H1 (cell line): ENCODE measurements at regions not wholly inside any gene's neighbourhood (a gene's known extent, or its start where the extent isn't known, plus 50 kb on each side); places are given as distances from the start of the nearest gene placed in this dataset.

Source experiments
- CTCF ChIA-PET: fragments of 300-600 bp; sonication (Branson Sonifier 250); formaldehyde crosslinking; loops from one replicate; lab custom pipeline; 2021; ENCODE audit not compliant: partially characterized antibody; lab: Charles Lee
- POLR2A ChIA-PET: fragments of 300-600 bp; sonication (Branson Sonifier 250); formaldehyde crosslinking; loops from one replicate; lab custom pipeline; 2021; ENCODE audit warnings: inconsistent platforms; ENCODE audit not compliant: partially characterized antibody; lab: Charles Lee
- DNase-seq, 2 experiments: peaks; one replicate each; pipeline versions ENCODE4 v3.0.0 to v3.0.0-alpha.2; 2010 to 2022; ENCODE audit warnings: low spot score in 2 of 2, low read depth in 1 of 2, mixed read lengths in 1 of 2
- FAIRE-seq: peaks from 2 replicates; lab custom pipeline; 2011; peaks lifted over from hg19 to GRCh38; lab: Jason Lieb, UNC
- H2AFZ ChIP-seq: 2 replicates; pipeline ENCODE4 v1.8.1; 2012; ENCODE audit warnings: low read length, inconsistent platforms
- H2AK5ac ChIP-seq: 2 replicates; pipeline ENCODE4 v1.6.1; 2013; ENCODE audit warnings: low read depth, low read length
- H2BK120ac ChIP-seq: replicated peaks from 2 replicates; pipeline ENCODE3; 2013; ENCODE audit warnings: low read depth, low read length, inconsistent platforms
- H2BK12ac ChIP-seq: 2 replicates; pipeline ENCODE4 v1.6.1; 2013; ENCODE audit warnings: low read depth, low read length
- H2BK15ac ChIP-seq: 2 replicates; pipeline ENCODE4 v1.6.1; 2013; ENCODE audit warnings: low read length
- H2BK20ac ChIP-seq: 2 replicates; pipeline ENCODE4 v1.6.1; 2013; ENCODE audit warnings: low read length
- H2BK5ac ChIP-seq: 2 replicates; pipeline ENCODE4 v1.6.1; 2013; ENCODE audit warnings: low read depth, low read length
- H3K14ac ChIP-seq: 2 replicates; pipeline ENCODE4 v1.6.1; 2013; ENCODE audit warnings: inconsistent platforms; ENCODE audit not compliant: insufficient read length
- H3K18ac ChIP-seq: 2 replicates; pipeline ENCODE4 v1.6.1; 2013; ENCODE audit warnings: low read length; ENCODE audit errors: extremely low read depth
- H3K23ac ChIP-seq: 2 replicates; pipeline ENCODE4 v1.6.1; 2013; ENCODE audit warnings: inconsistent platforms; ENCODE audit not compliant: insufficient read length
- H3K23me2 ChIP-seq: 2 replicates; pipeline ENCODE4 v1.6.1; 2013; ENCODE audit warnings: low read depth, low read length
- H3K27ac ChIP-seq: 2 replicates; pipeline ENCODE4 v1.6.1; 2011; ENCODE audit warnings: low read depth, low read length, inconsistent platforms
- H3K27me3 ChIP-seq, 4 experiments: replicated peaks in 1 of 4; 1 replicate in 1 of 4; 2 replicates in 3 of 4; pipeline versions ENCODE4 v1.6.1 to v1.8.1; 2011 to 2013; ENCODE audit warnings: low read length in 3 of 4, mild to moderate bottlenecking in 3 of 4, inconsistent platforms in 2 of 4, mixed read lengths in 2 of 4, moderate library complexity in 1 of 4; ENCODE audit not compliant: control insufficient read depth in 3 of 4, insufficient read depth in 3 of 4; ENCODE audit errors: extremely low read depth in 1 of 4
- H3K36me3 ChIP-seq, 4 experiments: 2 replicates each; pipeline versions ENCODE4 v1.6.1 to v1.8.1; 2011 to 2013; ENCODE audit warnings: mild to moderate bottlenecking in 4 of 4, low read length in 3 of 4, moderate library complexity in 2 of 4, control low read depth in 1 of 4, inconsistent platforms in 1 of 4; ENCODE audit not compliant: insufficient read depth in 4 of 4, control insufficient read depth in 2 of 4
- H3K4ac ChIP-seq: replicated peaks from 2 replicates; pipeline ENCODE3; 2013; ENCODE audit warnings: low read length, low read depth, mixed read lengths, inconsistent platforms; ENCODE audit not compliant: insufficient read length
- H3K4me1 ChIP-seq, 4 experiments: replicated peaks in 1 of 4; 1 replicate in 1 of 4; 2 replicates in 3 of 4; pipeline versions ENCODE4 v1.6.1 to v1.8.1; 2011 to 2013; ENCODE audit warnings: low read length in 3 of 4, inconsistent platforms in 2 of 4, mixed read lengths in 1 of 4; ENCODE audit not compliant: insufficient read depth in 4 of 4, control insufficient read depth in 3 of 4
- H3K4me2 ChIP-seq, 2 experiments: 2 replicates each; pipeline versions ENCODE4 v1.6.1 to v1.8.1; 2011 to 2013; ENCODE audit warnings: low read depth in 2 of 2, low read length in 2 of 2, control low read depth in 1 of 2, inconsistent platforms in 1 of 2, mild to moderate bottlenecking in 1 of 2; ENCODE audit not compliant: insufficient read depth in 1 of 2
- H3K4me3 ChIP-seq, 4 experiments: fragments of 200-600, 300-600 bp in 1 of 4; sonication (generic), shearing (Covaris generic), sonication (Bioruptor Twin) in 1 of 4; 2 replicates each; pipeline versions ENCODE4 v1.5.1 to v1.8.1; 2011 to 2016; ENCODE audit warnings: low read length in 4 of 4, low read depth in 3 of 4, control low read depth in 2 of 4, inconsistent platforms in 2 of 4, mild to moderate bottlenecking in 2 of 4, mixed read lengths in 1 of 4, moderate library complexity in 1 of 4; ENCODE audit not compliant: insufficient read depth in 2 of 4; ENCODE audit errors: extremely low read depth in 1 of 4
- H3K56ac ChIP-seq: replicated peaks from 2 replicates; pipeline ENCODE3; 2013; ENCODE audit warnings: low read depth, mild to moderate bottlenecking, mixed read lengths, low read length, inconsistent platforms; ENCODE audit not compliant: insufficient read length
- H3K79me1 ChIP-seq: 2 replicates; pipeline ENCODE4 v1.6.1; 2013; ENCODE audit warnings: low read depth, low read length, control low read depth
- H3K79me2 ChIP-seq, 2 experiments: 2 replicates each; pipeline versions ENCODE4 v1.6.1 to v1.8.1; 2012 to 2013; ENCODE audit warnings: low read length in 2 of 2, mild to moderate bottlenecking in 2 of 2, inconsistent platforms in 1 of 2; ENCODE audit not compliant: insufficient read depth in 2 of 2, control insufficient read depth in 1 of 2
- H3K9ac ChIP-seq, 4 experiments: replicated peaks in 1 of 4; 1 replicate in 1 of 4; 2 replicates in 3 of 4; pipeline versions ENCODE4 v1.6.1 to v1.8.1; 2011 to 2013; ENCODE audit warnings: low read depth in 3 of 4, low read length in 3 of 4, control low read depth in 2 of 4, mild to moderate bottlenecking in 2 of 4, moderate library complexity in 2 of 4, inconsistent platforms in 1 of 4; ENCODE audit errors: extremely low read depth in 1 of 4
- H3K9me3 ChIP-seq, 2 experiments: 2 replicates each; pipeline versions ENCODE4 v1.6.1 to v1.8.1; 2012 to 2013; ENCODE audit warnings: mild to moderate bottlenecking in 2 of 2, moderate library complexity in 2 of 2, control low read depth in 1 of 2, inconsistent platforms in 1 of 2, low read depth in 1 of 2, low read length in 1 of 2, mixed read lengths in 1 of 2; ENCODE audit not compliant: insufficient read depth in 2 of 2
- H4K20me1 ChIP-seq, 2 experiments: replicated peaks in 1 of 2; 2 replicates each; pipeline versions ENCODE3 to v1.8.1; 2011 to 2013; ENCODE audit warnings: inconsistent platforms in 2 of 2, low read length in 2 of 2, mild to moderate bottlenecking in 1 of 2; ENCODE audit not compliant: insufficient read depth in 2 of 2, control insufficient read depth in 1 of 2
- H4K5ac ChIP-seq: 2 replicates; pipeline ENCODE4 v1.6.1; 2013; ENCODE audit warnings: low read length, low read depth, mixed read lengths, inconsistent platforms; ENCODE audit not compliant: insufficient read length
- H4K8ac ChIP-seq: 2 replicates; pipeline ENCODE4 v1.8.0; 2013; ENCODE audit warnings: mild to moderate bottlenecking, moderate library complexity, low read length, inconsistent platforms; ENCODE audit not compliant: insufficient read depth; ENCODE audit errors: extremely low read depth
- H4K91ac ChIP-seq: replicated peaks from 2 replicates; pipeline ENCODE3; 2013; ENCODE audit warnings: low read length, mixed read lengths, inconsistent platforms; ENCODE audit not compliant: insufficient read length
- BACH1 ChIP-seq: IDR thresholded peaks from 2 replicates; pipeline ENCODE4 v1.6.1; 2012; ENCODE audit warnings: low read length, improper control_type of control experiment
- CBX8 ChIP-seq: fragments of 300-800, 300-1000 bp; sonication (generic); IDR thresholded peaks from 2 replicates; pipeline ENCODE4 v1.7.1; 2016; ENCODE audit warnings: low read depth, low read length, borderline replicate concordance
- CEBPB ChIP-seq: IDR thresholded peaks from 2 replicates; pipeline ENCODE4 v1.6.1; 2012; ENCODE audit warnings: low read depth, low read length
- CTCF ChIP-seq, 3 experiments: IDR thresholded peaks; 1 replicate in 2 of 3; 2 replicates in 1 of 3; pipeline versions ENCODE4 v1.5.1 to v1.6.1; 2011; ENCODE audit warnings: low read length in 3 of 3, mild to moderate bottlenecking in 3 of 3, inconsistent platforms in 2 of 3, low read depth in 1 of 3, moderate library complexity in 1 of 3; ENCODE audit not compliant: insufficient read depth in 1 of 3; ENCODE audit errors: control extremely low read depth in 1 of 3
- KDM1A ChIP-seq: fragments of 200-600, 300-600 bp; sonication (generic); IDR thresholded peaks from 2 replicates; pipeline ENCODE4 v1.7.1; 2016; ENCODE audit warnings: mild to moderate bottlenecking, low read length, borderline replicate concordance
- MAFK ChIP-seq: IDR thresholded peaks from 2 replicates; pipeline ENCODE4 v1.6.1; 2012; ENCODE audit warnings: low read depth, mild to moderate bottlenecking, improper control_type of control experiment, low read length
- NANOG ChIP-seq: IDR thresholded peaks from 2 replicates; pipeline ENCODE4 v1.6.1; 2011; ENCODE audit warnings: low read length, low read depth, mild to moderate bottlenecking, inconsistent platforms; ENCODE audit not compliant: insufficient read depth, poor library complexity, severe bottlenecking
- PHF8 ChIP-seq: fragments of 200-600 bp; sonication (generic); conservative IDR thresholded peaks from 2 replicates; pipeline ENCODE4 v1.7.1; 2012; ENCODE audit warnings: low read depth, mild to moderate bottlenecking, inconsistent platforms, low read length, moderate library complexity
- POLR2AphosphoS5 ChIP-seq: IDR thresholded peaks from 2 replicates; pipeline ENCODE4 v1.6.1; 2011; ENCODE audit warnings: low read depth, low read length
- RAD21 ChIP-seq, 2 experiments: IDR thresholded peaks in 1 of 2; conservative IDR thresholded peaks in 1 of 2; 2 replicates each; pipeline ENCODE4 v1.6.1; 2011; ENCODE audit warnings: low read depth in 2 of 2, low read length in 2 of 2, improper control_type of control experiment in 1 of 2, inconsistent platforms in 1 of 2, mild to moderate bottlenecking in 1 of 2, moderate library complexity in 1 of 2
- SAP30 ChIP-seq: fragments of 300-600 bp; sonication (generic); IDR thresholded peaks from 2 replicates; pipeline ENCODE4 v1.7.1; 2012; ENCODE audit warnings: low read length, moderate library complexity, mild to moderate bottlenecking, inconsistent platforms; ENCODE audit not compliant: insufficient read depth, insufficient replicate concordance
- TCF12 ChIP-seq: IDR thresholded peaks from 2 replicates; pipeline ENCODE4 v1.6.1; 2011; ENCODE audit warnings: low read depth, mild to moderate bottlenecking, low read length
- WGBS, 2 experiments: shearing (Covaris generic) in 1 of 2; methylation state at CpG; one replicate each; pipeline versions ENCODE4 v1.1.6 to v1.1.7; 2013 to 2015; ENCODE audit warnings: low lambda C conversion rate in 2 of 2, mixed read lengths in 2 of 2, inconsistent platforms in 1 of 2, low coverage in 1 of 2, missing lambda C conversion rate in 1 of 2; ENCODE audit not compliant: insufficient replicate concordance in 2 of 2, insufficient coverage in 1 of 2, insufficient read length in 1 of 2; ENCODE audit errors: extremely low coverage in 1 of 2, missing lambda C conversion rate in 1 of 2; 5-methylcytosine and 5-hydroxymethylcytosine counted together

GRCh38 chr13:111589321-111589720 is 268.9 kb downstream of the TEX29 start:
- no peak for FAIRE-seq
- peaks cover 4% of the 10 kb centered on the region; the same call in 1 of the 2 replicates for H3K23me2 ChIP-seq
- no peak overlapping the region for H3K18ac ChIP-seq
- no peak overlapping the region for H4K8ac ChIP-seq
- H3K4me1 ChIP-seq = no peaks in the 10 kb centered on the region
- WGBS, 2 experiments = 86% methylated on average over 4 of the region's 4 CpGs; no CpG with 5 or more reads in 1 of the 2 experiments
- H3K9ac ChIP-seq = no peak overlapping the region
- H3K4me2 ChIP-seq = no peak overlapping the region
- H3K27me3 ChIP-seq = no peaks in the 10 kb centered on the region
- no peak overlapping the region for H2AK5ac ChIP-seq
- H3K9me3 ChIP-seq = no peaks in the 10 kb centered on the region
- H3K4me3 ChIP-seq = no peak overlapping the region
- ChIA-PET POLR2A (no interaction called here), CTCF (interaction anchor here (1.0 to 1.7 kb wide), 3 partner anchors 8 to 73 kb away, joined by 3 to 4 read pairs (median 4); no protein-coding TSS in a partner anchor)
- H3K27ac ChIP-seq = no peak overlapping the region
- H3K23ac ChIP-seq = no peak overlapping the region
- H4K5ac ChIP-seq = no peak overlapping the region
- no peaks in the 10 kb centered on the region for H3K79me2 ChIP-seq
- H4K91ac ChIP-seq = no peak overlapping the region
- no peak overlapping the region for H2BK20ac ChIP-seq
- no peaks in the 10 kb centered on the region for H3K79me1 ChIP-seq
- H2BK120ac ChIP-seq = no peak overlapping the region
- no peaks in the 10 kb centered on the region for H3K36me3 ChIP-seq
- no peak overlapping the region for H3K56ac ChIP-seq
- H2BK15ac ChIP-seq = no peak overlapping the region
- no peak overlapping the region for H2AFZ ChIP-seq
- no peak overlapping the region for H3K14ac ChIP-seq
- H3K4ac ChIP-seq = no peak overlapping the region
- H2BK12ac ChIP-seq = no peak overlapping the region
- no peak overlapping the region for H2BK5ac ChIP-seq
- no peak for DNase-seq
- H4K20me1 ChIP-seq = no peaks in the 10 kb centered on the region
- TF ChIP-seq PHF8 = no peak
- TF ChIP-seq TCF12 = no peak
- no peak for TF ChIP-seq SAP30
- no peak for TF ChIP-seq POLR2AphosphoS5
- TF ChIP-seq CTCF (IDR thresholded peaks at IDR 0.05; ENCODE audit: control extremely low read depth in 1 of 3, insufficient read depth in 1 of 3, low read depth in 1 of 3, low read length in 3 of 3) = no peak
- no peak for TF ChIP-seq NANOG
- no peak for TF ChIP-seq RAD21 (IDR thresholded peaks at IDR 0.05 in 1 of 2, conservative IDR thresholded peaks at IDR 0.05 in 1 of 2; ENCODE audit: low read depth in 2 of 2, low read length in 2 of 2)
- no peak for TF ChIP-seq CBX8
- TF ChIP-seq BACH1 = no peak
- no peak for TF ChIP-seq CEBPB
- TF ChIP-seq KDM1A = no peak
- no peak for TF ChIP-seq MAFK
